Upper lobe of left lung (tissue), 6 donors: ENCODE measurements at regions not wholly inside any gene's neighbourhood (a gene's known extent, or its start where the extent isn't known, plus 50 kb on each side); places are given as distances from the start of the nearest gene placed in this dataset.

Source experiments
- ATAC-seq, 2 donors: fragments of 200-7000 bp; cut with Tn5 transposase; one replicate each; pipeline ENCODE4 v1.9.1; 2022; ENCODE audit warnings: mild to moderate bottlenecking in 2 of 2, moderate library complexity in 2 of 2; ENCODE audit not compliant: low FRiP score in 2 of 2
- DNase-seq, 2 donors: peaks; one replicate each; pipeline ENCODE4 v3.0.0-alpha.2; 2019 to 2020
- H3K27ac ChIP-seq, 4 donors: fragments of 200-600 bp; sonication (generic); one replicate each; pipeline ENCODE4 v1.5.1; 2016 to 2019
- H3K27me3 ChIP-seq, 4 donors: fragments of 200-600 bp; sonication (generic); one replicate each; pipeline ENCODE4 v1.5.1; 2017 to 2019
- H3K36me3 ChIP-seq, 4 donors: fragments of 200-600 bp; sonication (generic); one replicate each; pipeline ENCODE4 v1.5.1; 2016 to 2019
- H3K4me1 ChIP-seq, 4 donors: fragments of 200-600 bp; sonication (generic); one replicate each; pipeline ENCODE4 v1.5.1; 2018 to 2019
- H3K4me3 ChIP-seq, 4 donors: fragments of 200-600 bp; sonication (generic); one replicate each; pipeline ENCODE4 v1.5.1; 2017 to 2019; ENCODE audit warnings: mild to moderate bottlenecking in 2 of 4, moderate library complexity in 1 of 4
- H3K9me3 ChIP-seq, 4 donors: fragments of 200-600 bp; sonication (generic); one replicate each; pipeline ENCODE4 v1.5.1; 2018 to 2019
- CTCF ChIP-seq, 6 experiments: fragments of 450-650 bp in 4 of 6; fragments of 200-600 bp in 2 of 6; sonication (generic) in 2 of 6; IDR thresholded peaks; one replicate each; pipeline ENCODE4 v1.5.1; 2016 to 2019; ENCODE audit warnings: antibody characterized with exemption in 6 of 6
- EP300 ChIP-seq, 4 donors: sonication (generic); formaldehyde crosslinking; IDR thresholded peaks; one replicate each; pipeline ENCODE4 v1.5.1; 2017; ENCODE audit warnings: antibody characterized with exemption in 4 of 4, control low read depth in 2 of 4
- POLR2A ChIP-seq, 4 donors: fragments of 450-650 bp; IDR thresholded peaks; one replicate each; pipeline ENCODE4 v1.5.1; 2016 to 2017; ENCODE audit warnings: antibody characterized with exemption in 4 of 4, mild to moderate bottlenecking in 2 of 4
- POLR2AphosphoS5 ChIP-seq, 2 donors: sonication (generic); formaldehyde crosslinking; IDR thresholded peaks; one replicate each; pipeline ENCODE4 v1.5.1; 2017; ENCODE audit warnings: antibody characterized with exemption in 2 of 2
- WGBS, 2 donors: methylation state at CpG; one replicate each; pipeline ENCODE4 v1.1.5; 2017 to 2018; 5-methylcytosine and 5-hydroxymethylcytosine counted together
- donor health status: DM: no; HTN: no; CAD: no; lungs with moderate emphysema.
- donor health status: DM: no; HTN: yes; CAD: no; lungs with severe emphysema.

GRCh38 chr2:65608466-65608865 is 176.1 kb upstream of the SPRED2 start:
- no peak for ATAC-seq
- no peak overlapping the region for H3K4me3 ChIP-seq
- TF ChIP-seq POLR2A (IDR thresholded peaks at IDR 0.05), result no peak
- no peak for TF ChIP-seq POLR2AphosphoS5 (IDR thresholded peaks at IDR 0.05)
- no peak for TF ChIP-seq EP300 (IDR thresholded peaks at IDR 0.05)
- no peak for TF ChIP-seq CTCF (IDR thresholded peaks at IDR 0.05)

GRCh38 chr2:65607662-65608305 is 175.4 kb upstream of the SPRED2 start:
- DNase-seq (no peak), ATAC-seq (no peak)
- Histone ChIP-seq H3K4me3 (no peak overlapping the region), H3K36me3 (no peaks in the 10 kb centered on the region), H3K27ac (no peak overlapping the region), H3K4me1 (no peaks in the 10 kb centered on the region), H3K27me3 (no peaks in the 10 kb centered on the region), H3K9me3 (no peaks in the 10 kb centered on the region)
- WGBS, 2 donors, result 57 to 62% methylated on average over 14 of the region's 14 CpGs
- TF ChIP-seq CTCF (IDR thresholded peaks at IDR 0.05), result no peak
- TF ChIP-seq EP300 (IDR thresholded peaks at IDR 0.05), result no peak
- no peak for TF ChIP-seq POLR2AphosphoS5 (IDR thresholded peaks at IDR 0.05)
- TF ChIP-seq POLR2A (IDR thresholded peaks at IDR 0.05), result no peak

More at GRCh38 chr2:65608466-65608865, 176.1 kb upstream of the SPRED2 start:
- H3K27ac ChIP-seq, result no peak overlapping the region
- no peaks in the 10 kb centered on the region for H3K9me3 ChIP-seq
- no peaks in the 10 kb centered on the region for H3K4me1 ChIP-seq
- 57 to 62% methylated on average over 5 of the region's 5 CpGs for WGBS, 2 donors
- no peak for DNase-seq
- H3K36me3 ChIP-seq, result no peaks in the 10 kb centered on the region
- H3K27me3 ChIP-seq, result no peaks in the 10 kb centered on the region

GRCh38 chr2:65605743-65606058 is 173.3 kb upstream of the SPRED2 start:
- Histone ChIP-seq H3K36me3 (no peaks in the 10 kb centered on the region), H3K4me3 (no peak overlapping the region), H3K27ac (no peak overlapping the region), H3K4me1 (no peaks in the 10 kb centered on the region), H3K27me3 (no peaks in the 10 kb centered on the region), H3K9me3 (no peaks in the 10 kb centered on the region)
- TF ChIP-seq POLR2A (IDR thresholded peaks at IDR 0.05), result no peak
- TF ChIP-seq EP300 (IDR thresholded peaks at IDR 0.05), result no peak
- TF ChIP-seq POLR2AphosphoS5 (IDR thresholded peaks at IDR 0.05), result no peak
- no peak for TF ChIP-seq CTCF (IDR thresholded peaks at IDR 0.05)
- DNase-seq (no peak), ATAC-seq (no peak)

GRCh38 chr2:65605058-65605742 is 172.8 kb upstream of the SPRED2 start:
- ATAC-seq, result no peak
- no peak for DNase-seq
- Histone ChIP-seq H3K4me3 (no peak overlapping the region), H3K27me3 (no peaks in the 10 kb centered on the region), H3K4me1 (no peaks in the 10 kb centered on the region), H3K9me3 (no peaks in the 10 kb centered on the region), H3K36me3 (no peaks in the 10 kb centered on the region), H3K27ac (no peak overlapping the region)
- 76 to 78% methylated on average over 4 of the region's 4 CpGs for WGBS, 2 donors
- TF ChIP-seq POLR2AphosphoS5 (IDR thresholded peaks at IDR 0.05) (no peak), CTCF (IDR thresholded peaks at IDR 0.05) (no peak), POLR2A (IDR thresholded peaks at IDR 0.05) (no peak), EP300 (IDR thresholded peaks at IDR 0.05) (no peak)

- H3K27me3 ChIP-seq, result no peaks in the 10 kb centered on the region
- ATAC-seq (no peak), DNase-seq (no peak)
- TF ChIP-seq EP300 (IDR thresholded peaks at IDR 0.05) (no peak), CTCF (IDR thresholded peaks at IDR 0.05) (no peak), POLR2AphosphoS5 (IDR thresholded peaks at IDR 0.05) (no peak), POLR2A (IDR thresholded peaks at IDR 0.05) (no peak)
- no peak overlapping the region for H3K4me3 ChIP-seq
- no peaks in the 10 kb centered on the region for H3K4me1 ChIP-seq
- no peak overlapping the region for H3K27ac ChIP-seq
- H3K36me3 ChIP-seq, result no peaks in the 10 kb centered on the region
- 93 to 95% methylated on average over 4 of the region's 4 CpGs for WGBS, 2 donors
- H3K9me3 ChIP-seq, result no peaks in the 10 kb centered on the region
Measured at GRCh38 chr2:65604246-65604645, 171.8 kb upstream of the SPRED2 start.
